Renal cortex interstitium (tissue), 11 donors: ENCODE measurements at regions not wholly inside any gene's neighbourhood (a gene's known extent, or its start where the extent isn't known, plus 50 kb on each side); places are given as distances from the start of the nearest gene placed in this dataset.

Experiments used
- DNase-seq, 11 donors: peaks; one replicate each; pipeline ENCODE4 v3.0.0-alpha.2; 2013; ENCODE audit warnings: low read depth in 9 of 11, low spot score in 4 of 11; ENCODE audit errors: extremely low read depth in 1 of 11

GRCh38 chr5:33261747-33262146, 179.0 kb upstream of the TARS1 start:
- DNase-seq: no peak

GRCh38 chr5:33267801-33268200, 173.0 kb upstream of the TARS1 start:
- DNase-seq: no peak

- no peak for DNase-seq
Observed at GRCh38 chr5:33268374-33268773, 172.4 kb upstream of the TARS1 start.

- no peak for DNase-seq
Observed at GRCh38 chr5:33270671-33271070, 170.1 kb upstream of the TARS1 start.

GRCh38 chr5:33271606-33272005, 169.2 kb upstream of the TARS1 start:
- no peak for DNase-seq

GRCh38 chr5:33272288-33272687, 168.5 kb upstream of the TARS1 start:
- no peak for DNase-seq

- no peak for DNase-seq
Observed at GRCh38 chr5:33273985-33274384, 166.8 kb upstream of the TARS1 start.

GRCh38 chr5:33275391-33275790, 165.4 kb upstream of the TARS1 start:
- no peak for DNase-seq

GRCh38 chr5:33275921-33276627, 164.7 kb upstream of the TARS1 start:
- no peak for DNase-seq

- DNase-seq: no peak
Observed at GRCh38 chr5:33276628-33276950, 164.2 kb upstream of the TARS1 start.

- no peak for DNase-seq
Observed at GRCh38 chr5:33277061-33277650, 163.6 kb upstream of the TARS1 start.

GRCh38 chr5:33281431-33281843, 159.3 kb upstream of the TARS1 start:
- no peak for DNase-seq

GRCh38 chr5:33282157-33282556, 158.6 kb upstream of the TARS1 start:
- no peak for DNase-seq

- no peak for DNase-seq
Observed at GRCh38 chr5:33282696-33283095, 158.1 kb upstream of the TARS1 start.

GRCh38 chr5:33283243-33283642, 157.5 kb upstream of the TARS1 start:
- DNase-seq: no peak

- DNase-seq: no peak
Observed at GRCh38 chr5:33284681-33285080, 156.1 kb upstream of the TARS1 start.

GRCh38 chr5:33287242-33287641, 153.5 kb upstream of the TARS1 start:
- no peak for DNase-seq

- no peak for DNase-seq
Observed at GRCh38 chr5:33291216-33292000, 149.4 kb upstream of the TARS1 start.

- no peak for DNase-seq
Observed at GRCh38 chr5:33297760-33298216, 143.0 kb upstream of the TARS1 start.

- peak in 1 of 11 donors; percentile 42 for DNase-seq
Observed at GRCh38 chr5:33299621-33300208, 141.1 kb upstream of the TARS1 start.
